ENCODE measurements at regions not wholly inside any gene's neighbourhood (a gene's known extent, or its start where the extent isn't known, plus 50 kb on each side); places are given as distances from the start of the nearest gene placed in this dataset.

DNA sequence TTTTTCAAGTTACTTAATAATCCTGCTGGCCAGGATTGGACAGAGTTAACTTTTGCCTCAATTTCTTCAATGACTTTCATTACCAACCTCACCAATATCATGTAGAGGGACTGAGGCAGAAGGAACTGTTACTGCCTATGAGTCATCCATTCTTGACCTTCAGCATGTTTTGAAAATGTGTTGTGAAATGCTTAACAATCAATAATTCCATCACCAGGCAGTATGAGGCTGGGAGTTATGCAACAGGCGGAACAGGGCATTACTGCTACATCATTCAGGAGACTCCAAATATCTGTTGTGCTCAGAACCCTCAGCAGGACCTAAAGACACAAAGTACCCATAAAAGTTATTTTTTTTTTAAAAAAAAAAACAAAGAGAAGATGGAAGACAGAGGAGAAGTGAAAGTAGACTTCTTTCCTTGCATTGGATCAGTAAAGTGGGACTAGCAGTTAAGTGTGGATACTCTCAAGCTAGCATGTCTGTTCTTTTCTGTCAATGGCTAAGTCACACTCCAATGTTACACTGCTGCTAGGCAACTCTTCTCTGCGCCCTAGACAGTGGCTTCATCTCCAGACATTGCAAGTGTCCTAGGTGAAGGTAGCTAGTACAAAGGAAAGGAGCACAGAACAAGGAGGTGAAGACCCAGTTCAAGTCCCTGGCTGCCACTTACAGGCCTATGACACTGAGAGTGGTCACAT, 184.9 kb upstream of the LPP start:
- Mint-ChIP-seq H3K4me1 (peaks cover 28% of the 10 kb centered on the region), H3K36me3 (ENCODE audit: low read depth) (peaks cover 1% of the 10 kb centered on the region), H3K4me3 (no peak overlapping the region), H3K9me3 (no peaks in the 10 kb centered on the region), H3K27me3 (peaks cover 6% of the 10 kb centered on the region), H3K27ac (peak overlapping the region; percentile 5)
- no peak for DNase-seq
- intact Hi-C loops (cut with micrococcal nuclease): no loop called here

- Mint-ChIP-seq H3K4me1 (peaks cover 33% of the 10 kb centered on the region), H3K36me3 (ENCODE audit: low read depth) (peaks cover 1% of the 10 kb centered on the region), H3K27me3 (peaks cover 6% of the 10 kb centered on the region), H3K27ac (no peak overlapping the region), H3K9me3 (no peaks in the 10 kb centered on the region), H3K4me3 (no peak overlapping the region)
- no peak for DNase-seq
- intact Hi-C loops (cut with micrococcal nuclease): no loop called here
Measured at GRCh38 chr3:187969581-187969950, 184.4 kb upstream of the LPP start.

DNA sequence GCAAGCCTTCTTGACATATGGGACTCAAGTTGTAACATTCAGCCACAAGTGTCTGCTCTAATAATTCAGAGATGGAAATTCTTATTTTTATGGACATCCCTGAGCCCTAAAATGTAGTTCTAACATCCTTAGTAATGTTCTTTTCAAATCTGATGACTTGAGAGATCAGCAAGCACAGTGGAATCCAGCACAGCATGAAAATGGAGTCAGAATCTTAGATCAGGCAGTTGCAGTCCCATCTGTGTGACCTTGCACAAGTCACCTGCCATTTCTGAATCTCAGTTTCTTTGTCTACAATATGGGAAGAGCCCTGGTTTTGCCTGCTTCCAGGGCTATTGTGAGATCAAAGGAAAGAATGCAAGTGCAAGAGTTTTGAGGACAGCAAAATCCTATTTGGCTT, 183.9 kb upstream of the LPP start:
- Mint-ChIP-seq H3K4me1 (peaks cover 37% of the 10 kb centered on the region), H3K27me3 (peaks cover 5% of the 10 kb centered on the region), H3K4me3 (no peak overlapping the region), H3K9me3 (no peaks in the 10 kb centered on the region), H3K36me3 (ENCODE audit: low read depth) (peaks cover 1% of the 10 kb centered on the region), H3K27ac (no peak overlapping the region)
- DNase-seq: no peak
- intact Hi-C loops (cut with micrococcal nuclease): loop anchor here (10.0 kb wide), 2 partner anchors 425 to 615 kb away; no protein-coding TSS in a partner anchor

DNA sequence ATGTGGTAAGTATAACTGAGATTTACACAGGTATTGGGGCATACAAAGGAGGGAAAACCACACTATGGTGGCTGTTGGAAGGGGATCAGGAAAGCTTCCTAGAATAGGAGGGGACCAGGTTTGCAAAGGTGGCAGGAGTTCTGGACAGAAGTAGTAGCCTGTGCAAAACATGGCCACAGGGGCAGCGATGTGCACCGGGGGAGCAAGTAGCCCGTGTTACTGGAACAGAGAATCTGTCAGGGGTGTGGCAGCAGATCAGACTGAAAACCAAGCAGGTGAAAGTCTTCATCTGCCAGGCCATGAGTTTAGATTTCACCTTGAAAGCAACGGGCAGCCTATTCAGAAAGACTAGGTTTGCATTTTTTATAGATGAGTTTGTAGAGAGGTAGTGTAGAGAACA, 182.3 kb upstream of the LPP start:
- Mint-ChIP-seq H3K27ac (no peak overlapping the region), H3K9me3 (peaks cover 2% of the 10 kb centered on the region), H3K27me3 (no peaks in the 10 kb centered on the region), H3K4me3 (no peak overlapping the region), H3K4me1 (peaks cover 51% of the 10 kb centered on the region), H3K36me3 (ENCODE audit: low read depth) (peaks cover 3% of the 10 kb centered on the region)
- intact Hi-C loops (cut with micrococcal nuclease): loop anchor here (10.0 kb wide), 2 partner anchors 423 to 613 kb away; no protein-coding TSS in a partner anchor
- DNase-seq: no peak

- intact Hi-C loops (cut with micrococcal nuclease): loop anchor here (10.0 kb wide), 2 partner anchors 422 to 612 kb away; no protein-coding TSS in a partner anchor
Measured at GRCh38 chr3:187972454-187972853, 181.5 kb upstream of the LPP start.

GRCh38 chr3:187973977-187974870, 179.7 kb upstream of the LPP start:
- DNase-seq: peak; percentile 72
- peaks cover 8% of the 10 kb centered on the region for H3K36me3 Mint-ChIP-seq (ENCODE audit: low read depth)
- intact Hi-C loops (cut with micrococcal nuclease): loop anchor here (2.0 to 10.0 kb wide), 5 partner anchors 171 to 977 kb away; no protein-coding TSS in a partner anchor
- H3K27me3 Mint-ChIP-seq: no peaks in the 10 kb centered on the region
- H3K27ac Mint-ChIP-seq: peak overlapping the region; percentile 94
- H3K9me3 Mint-ChIP-seq: peaks cover 3% of the 10 kb centered on the region
- peaks cover 57% of the 10 kb centered on the region for H3K4me1 Mint-ChIP-seq
- peak overlapping the region; percentile 73 for H3K4me3 Mint-ChIP-seq

More at GRCh38 chr3:187972454-187972853, 181.5 kb upstream of the LPP start:
- H3K27me3 Mint-ChIP-seq: no peaks in the 10 kb centered on the region
- H3K4me3 Mint-ChIP-seq: no peak overlapping the region
- peaks cover 6% of the 10 kb centered on the region for H3K36me3 Mint-ChIP-seq (ENCODE audit: low read depth)
- DNase-seq: no peak
- no peak overlapping the region for H3K27ac Mint-ChIP-seq
- peaks cover 3% of the 10 kb centered on the region for H3K9me3 Mint-ChIP-seq
- peaks cover 53% of the 10 kb centered on the region for H3K4me1 Mint-ChIP-seq

DNA sequence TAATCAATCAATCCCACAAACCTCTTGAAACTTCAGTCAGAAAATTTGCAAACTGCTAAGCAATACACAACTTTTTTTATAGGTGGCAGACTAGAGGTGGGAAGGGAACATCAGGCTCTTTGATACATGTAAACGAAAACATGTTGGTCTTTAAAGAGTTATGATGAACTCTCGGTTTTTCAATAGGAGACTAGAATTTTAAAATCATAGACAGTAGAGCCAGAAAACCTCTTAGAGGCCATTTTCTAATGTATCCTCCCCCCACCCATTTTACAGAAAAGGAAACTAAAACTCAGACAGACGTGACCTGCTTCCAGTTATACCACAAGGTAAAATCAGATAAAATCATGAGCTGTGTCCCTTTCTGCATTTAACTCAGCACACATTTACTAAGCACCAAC, 179.1 kb upstream of the LPP start:
- H3K36me3 Mint-ChIP-seq (ENCODE audit: low read depth): peaks cover 8% of the 10 kb centered on the region
- DNase-seq: peak; percentile 73
- peaks cover 63% of the 10 kb centered on the region for H3K4me1 Mint-ChIP-seq

GRCh38 chr3:187975561-187976364, 178.2 kb upstream of the LPP start:
- DNase-seq: peak; percentile 72

More for the DNA sequence above, 179.1 kb upstream of the LPP start:
- H3K27ac Mint-ChIP-seq: peak overlapping the region; percentile 94
- no peaks in the 10 kb centered on the region for H3K27me3 Mint-ChIP-seq
- H3K9me3 Mint-ChIP-seq: peaks cover 3% of the 10 kb centered on the region
- peak overlapping the region; percentile 73 for H3K4me3 Mint-ChIP-seq
- intact Hi-C loops (cut with micrococcal nuclease): loop anchor here (1.0 to 10.0 kb wide), 14 partner anchors 40 to 976 kb away; partner anchors contain the start of gene BCL6

GRCh38 chr3:187976365-187976900, 177.5 kb upstream of the LPP start:
- Mint-ChIP-seq H3K36me3 (ENCODE audit: low read depth) (peaks cover 8% of the 10 kb centered on the region), H3K9me3 (peaks cover 3% of the 10 kb centered on the region), H3K4me3 (peak overlapping the region; percentile 38), H3K4me1 (peaks cover 69% of the 10 kb centered on the region), H3K27ac (peak overlapping the region; percentile 94), H3K27me3 (no peaks in the 10 kb centered on the region)
- intact Hi-C loops (cut with micrococcal nuclease): loop anchor here (1.0 to 10.0 kb wide), 14 partner anchors 10 to 941 kb away; partner anchors contain the start of gene LPP
- no peak for DNase-seq

More at GRCh38 chr3:187975561-187976364, 178.2 kb upstream of the LPP start:
- intact Hi-C loops (cut with micrococcal nuclease): loop anchor here (1.0 to 10.0 kb wide), 20 partner anchors 11 to 975 kb away; partner anchors contain the start of genes BCL6 and LPP
- peaks cover 69% of the 10 kb centered on the region for H3K4me1 Mint-ChIP-seq
- peak overlapping the region; percentile 73 for H3K4me3 Mint-ChIP-seq
- H3K27ac Mint-ChIP-seq: peak overlapping the region; percentile 94
- no peaks in the 10 kb centered on the region for H3K27me3 Mint-ChIP-seq
- peaks cover 8% of the 10 kb centered on the region for H3K36me3 Mint-ChIP-seq (ENCODE audit: low read depth)
- peaks cover 3% of the 10 kb centered on the region for H3K9me3 Mint-ChIP-seq

GRCh38 chr3:187977659-187978058, 176.3 kb upstream of the LPP start:
- peaks cover 69% of the 10 kb centered on the region for H3K4me1 Mint-ChIP-seq
- peaks cover 3% of the 10 kb centered on the region for H3K9me3 Mint-ChIP-seq
- H3K36me3 Mint-ChIP-seq (ENCODE audit: low read depth): peaks cover 8% of the 10 kb centered on the region
- no peak overlapping the region for H3K4me3 Mint-ChIP-seq
- DNase-seq: no peak
- intact Hi-C loops (cut with micrococcal nuclease): loop anchor here (2.0 to 10.0 kb wide), 9 partner anchors 83 to 940 kb away; no protein-coding TSS in a partner anchor
- H3K27ac Mint-ChIP-seq: no peak overlapping the region
- H3K27me3 Mint-ChIP-seq: no peaks in the 10 kb centered on the region

DNA sequence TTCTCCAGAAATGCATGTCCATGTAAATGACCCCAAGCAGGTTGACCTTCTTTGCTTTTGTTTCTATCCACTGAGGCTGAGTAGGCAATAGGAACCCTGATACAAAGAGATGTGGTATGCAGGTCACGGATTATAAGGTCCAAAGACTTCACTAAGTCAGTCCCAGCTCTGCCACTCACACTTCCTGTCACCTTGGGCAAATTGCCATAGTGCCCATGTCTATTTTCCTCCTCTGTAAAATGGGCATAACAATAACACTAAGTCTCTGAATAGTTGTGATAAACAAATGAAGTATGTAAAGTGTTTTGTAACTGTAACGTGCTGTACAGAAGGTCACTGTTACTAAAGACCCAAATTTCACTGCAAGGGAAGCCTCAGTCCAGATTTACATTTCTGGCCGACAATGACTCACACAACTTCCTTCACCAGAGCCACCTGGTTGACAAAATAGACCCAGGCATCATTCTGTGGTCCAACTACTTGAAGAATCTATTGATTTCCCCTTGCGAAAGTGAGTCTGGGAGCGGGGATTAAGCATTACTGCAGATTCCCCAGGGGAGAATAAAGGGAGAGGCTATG, 175.4 kb upstream of the LPP start:
- peaks cover 69% of the 10 kb centered on the region for H3K4me1 Mint-ChIP-seq
- no peak for DNase-seq
- intact Hi-C loops (cut with micrococcal nuclease): loop anchor here (5.0 to 10.0 kb wide), 8 partner anchors 106 to 939 kb away; no protein-coding TSS in a partner anchor
- H3K9me3 Mint-ChIP-seq: peaks cover 3% of the 10 kb centered on the region
- no peak overlapping the region for H3K4me3 Mint-ChIP-seq
- H3K36me3 Mint-ChIP-seq (ENCODE audit: low read depth): peaks cover 8% of the 10 kb centered on the region
- H3K27me3 Mint-ChIP-seq: no peaks in the 10 kb centered on the region
- H3K27ac Mint-ChIP-seq: peak overlapping the region; percentile 6

GRCh38 chr3:187979564-187979963, 174.4 kb upstream of the LPP start:
- peaks cover 62% of the 10 kb centered on the region for H3K4me1 Mint-ChIP-seq
- peaks cover 3% of the 10 kb centered on the region for H3K9me3 Mint-ChIP-seq
- H3K36me3 Mint-ChIP-seq (ENCODE audit: low read depth): peaks cover 8% of the 10 kb centered on the region
- H3K4me3 Mint-ChIP-seq: no peak overlapping the region
- no peaks in the 10 kb centered on the region for H3K27me3 Mint-ChIP-seq
- H3K27ac Mint-ChIP-seq: peak overlapping the region; percentile 46
- intact Hi-C loops (cut with micrococcal nuclease): loop anchor here (5.0 to 10.0 kb wide), 8 partner anchors 107 to 938 kb away; no protein-coding TSS in a partner anchor
- DNase-seq: peak; percentile 74

Data from activated CD4-positive, alpha-beta T cell treated with anti-CD3 and anti-CD28 coated beads, Interleukin-2, amount 10 ng/mL, durations not matched to agents 24 days and 14 days (primary cell).